ENCODE measurements at regions not wholly inside any gene's neighbourhood (a gene's known extent, or its start where the extent isn't known, plus 50 kb on each side); places are given as distances from the start of the nearest gene placed in this dataset.
A peak's percentile ranks its signal among the peaks of the same experiment; 100 is the strongest.
"Not testable (repeated sequence)": the region's sequence is repeated elsewhere in the genome, so short reads cannot be mapped to it uniquely, and the experiment has no call there.

DNA sequence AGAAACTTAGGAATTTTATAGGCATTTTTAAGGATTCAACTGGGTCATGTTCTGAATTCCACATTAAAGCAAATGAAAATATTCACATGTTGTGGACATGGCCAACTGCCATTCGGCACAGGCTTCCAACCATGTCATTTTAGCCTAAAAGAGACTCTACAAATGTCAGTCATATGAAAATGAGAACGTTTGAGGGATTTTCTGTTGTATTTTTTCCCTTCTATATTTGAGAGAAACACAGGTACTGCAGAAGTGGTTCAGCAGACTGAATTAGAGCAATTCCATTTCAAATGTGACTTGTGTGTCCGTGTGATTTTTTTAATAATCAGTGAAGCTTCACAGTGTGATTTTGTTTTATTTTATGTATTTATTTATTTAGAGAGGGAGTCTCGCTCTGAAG is 124.3 kb downstream of the TP53TG3F start:
- not testable (repeated sequence) for H2AFZ ChIP-seq (ENCODE audit: low read depth, low read length); H3K79me2 ChIP-seq (ENCODE audit: insufficient read depth, low read length); H3K4me2 ChIP-seq (ENCODE audit: insufficient read depth, low read length); H3K4me3 ChIP-seq (ENCODE audit: low read depth in 1 of 2, low read length in 2 of 2); H4K20me1 ChIP-seq (ENCODE audit: insufficient read depth, low read length); H3K9ac ChIP-seq (ENCODE audit: low read depth, low read length); H3K4me1 ChIP-seq (ENCODE audit: insufficient read depth, low read length); H3K36me3 ChIP-seq (ENCODE audit: insufficient read depth, low read length); DNase-seq; H3K27ac ChIP-seq (ENCODE audit: low read length); ATAC-seq (ENCODE audit: insufficient read depth, low read depth); H3K9me3 ChIP-seq (ENCODE audit: insufficient read depth, low read length, severe bottlenecking); H3K27me3 ChIP-seq (ENCODE audit: insufficient read depth, low read length, poor library complexity)

- not testable (repeated sequence) for H3K27me3 ChIP-seq (ENCODE audit: insufficient read depth, low read length, poor library complexity); H2AFZ ChIP-seq (ENCODE audit: low read depth, low read length); H4K20me1 ChIP-seq (ENCODE audit: insufficient read depth, low read length); DNase-seq; H3K4me2 ChIP-seq (ENCODE audit: insufficient read depth, low read length); H3K9me3 ChIP-seq (ENCODE audit: insufficient read depth, low read length, severe bottlenecking); H3K9ac ChIP-seq (ENCODE audit: low read depth, low read length); H3K79me2 ChIP-seq (ENCODE audit: insufficient read depth, low read length); H3K4me3 ChIP-seq (ENCODE audit: low read depth in 1 of 2, low read length in 2 of 2); H3K27ac ChIP-seq (ENCODE audit: low read length); H3K4me1 ChIP-seq (ENCODE audit: insufficient read depth, low read length); ATAC-seq (ENCODE audit: insufficient read depth, low read depth); H3K36me3 ChIP-seq (ENCODE audit: insufficient read depth, low read length)
Observed at GRCh38 chr16:33588589-33588988, 129.2 kb downstream of the TP53TG3F start.

- H3K27me3 ChIP-seq (ENCODE audit: insufficient read depth, low read length, poor library complexity); H3K9me3 ChIP-seq (ENCODE audit: insufficient read depth, low read length, severe bottlenecking); ATAC-seq (ENCODE audit: insufficient read depth, low read depth); H4K20me1 ChIP-seq (ENCODE audit: insufficient read depth, low read length); H3K9ac ChIP-seq (ENCODE audit: low read depth, low read length); H3K27ac ChIP-seq (ENCODE audit: low read length); H3K4me3 ChIP-seq (ENCODE audit: low read depth in 1 of 2, low read length in 2 of 2); H3K36me3 ChIP-seq (ENCODE audit: insufficient read depth, low read length); H3K4me2 ChIP-seq (ENCODE audit: insufficient read depth, low read length); H3K79me2 ChIP-seq (ENCODE audit: insufficient read depth, low read length); H3K4me1 ChIP-seq (ENCODE audit: insufficient read depth, low read length); DNase-seq; H2AFZ ChIP-seq (ENCODE audit: low read depth, low read length): not testable (repeated sequence)
Observed at GRCh38 chr16:33593344-33593743, 133.9 kb downstream of the TP53TG3F start.

GRCh38 chr16:33595074-33595473 is 135.7 kb downstream of the TP53TG3F start:
- not testable (repeated sequence) for H3K9me3 ChIP-seq (ENCODE audit: insufficient read depth, low read length, severe bottlenecking); H3K36me3 ChIP-seq (ENCODE audit: insufficient read depth, low read length); H3K27ac ChIP-seq (ENCODE audit: low read length); DNase-seq; H3K9ac ChIP-seq (ENCODE audit: low read depth, low read length); H3K79me2 ChIP-seq (ENCODE audit: insufficient read depth, low read length); H3K4me2 ChIP-seq (ENCODE audit: insufficient read depth, low read length); H3K27me3 ChIP-seq (ENCODE audit: insufficient read depth, low read length, poor library complexity); H3K4me3 ChIP-seq (ENCODE audit: low read depth in 1 of 2, low read length in 2 of 2); ATAC-seq (ENCODE audit: insufficient read depth, low read depth); H3K4me1 ChIP-seq (ENCODE audit: insufficient read depth, low read length); H4K20me1 ChIP-seq (ENCODE audit: insufficient read depth, low read length); H2AFZ ChIP-seq (ENCODE audit: low read depth, low read length)

GRCh38 chr16:33601029-33601428 is 141.6 kb downstream of the TP53TG3F start:
- peak; percentile 76 for ATAC-seq (ENCODE audit: insufficient read depth, low read depth)
- H3K4me3 ChIP-seq (ENCODE audit: low read depth in 1 of 2, low read length in 2 of 2): not testable (repeated sequence)

DNA sequence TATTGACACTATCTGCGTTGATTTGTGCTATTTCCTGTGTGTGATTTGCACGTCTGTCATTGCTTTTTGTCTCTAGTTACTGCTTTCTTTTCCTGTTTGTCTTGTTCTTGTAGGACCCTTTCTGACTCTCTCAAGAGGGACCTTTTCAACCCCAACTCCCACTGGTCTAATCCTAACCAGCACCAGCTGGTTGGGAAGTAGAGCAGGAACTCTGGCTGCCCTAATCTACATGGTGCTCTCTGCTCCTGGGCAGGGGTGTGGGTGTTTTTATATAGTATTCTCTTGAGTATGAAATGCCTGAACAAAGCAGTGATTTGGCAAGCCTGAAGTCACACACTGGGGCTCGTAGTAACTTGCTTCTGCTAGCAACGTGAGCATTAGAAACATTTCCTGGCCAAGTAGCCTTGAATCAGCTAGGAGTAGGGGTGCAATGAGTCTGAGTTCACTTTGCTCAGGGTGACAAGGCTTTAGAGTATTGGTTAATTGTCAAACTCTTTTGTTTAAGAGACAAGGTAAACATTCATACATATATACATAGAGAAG is 164.2 kb downstream of the TP53TG3F start:
- not testable (repeated sequence) for H3K36me3 ChIP-seq (ENCODE audit: insufficient read depth, low read length); H3K4me3 ChIP-seq (ENCODE audit: low read depth in 1 of 2, low read length in 2 of 2); H3K9me3 ChIP-seq (ENCODE audit: insufficient read depth, low read length, severe bottlenecking); H2AFZ ChIP-seq (ENCODE audit: low read depth, low read length); H3K9ac ChIP-seq (ENCODE audit: low read depth, low read length); H3K79me2 ChIP-seq (ENCODE audit: insufficient read depth, low read length); H3K27me3 ChIP-seq (ENCODE audit: insufficient read depth, low read length, poor library complexity); DNase-seq; ATAC-seq (ENCODE audit: insufficient read depth, low read depth); H4K20me1 ChIP-seq (ENCODE audit: insufficient read depth, low read length); H3K27ac ChIP-seq (ENCODE audit: low read length); H3K4me1 ChIP-seq (ENCODE audit: insufficient read depth, low read length); H3K4me2 ChIP-seq (ENCODE audit: insufficient read depth, low read length)

More at GRCh38 chr16:33601029-33601428, 141.6 kb downstream of the TP53TG3F start:
- not testable (repeated sequence) for H3K27me3 ChIP-seq (ENCODE audit: insufficient read depth, low read length, poor library complexity); H2AFZ ChIP-seq (ENCODE audit: low read depth, low read length); DNase-seq; H3K36me3 ChIP-seq (ENCODE audit: insufficient read depth, low read length); H3K9me3 ChIP-seq (ENCODE audit: insufficient read depth, low read length, severe bottlenecking); H3K9ac ChIP-seq (ENCODE audit: low read depth, low read length); H3K4me1 ChIP-seq (ENCODE audit: insufficient read depth, low read length); H3K4me2 ChIP-seq (ENCODE audit: insufficient read depth, low read length); H3K79me2 ChIP-seq (ENCODE audit: insufficient read depth, low read length); H4K20me1 ChIP-seq (ENCODE audit: insufficient read depth, low read length); H3K27ac ChIP-seq (ENCODE audit: low read length)

DNA sequence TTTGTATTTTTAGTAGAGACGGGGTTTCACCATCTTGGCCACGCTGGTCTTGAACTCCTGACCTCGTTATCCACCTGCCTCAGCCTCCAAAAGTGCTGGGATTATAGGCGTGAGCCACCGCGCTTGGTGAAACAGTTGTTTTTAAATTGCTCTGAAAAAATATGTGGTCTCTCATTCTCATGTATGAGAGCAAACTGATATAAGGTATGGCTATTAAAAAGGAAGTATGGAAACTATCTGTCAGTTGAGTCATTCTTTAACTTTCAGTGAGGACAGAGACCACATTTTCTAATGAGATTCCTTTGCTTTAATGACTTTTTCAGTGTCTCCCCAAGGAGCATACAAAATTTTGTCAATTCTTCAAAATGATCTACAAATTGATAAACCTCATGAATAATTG is 169.5 kb downstream of the TP53TG3F start:
- not testable (repeated sequence) for H3K4me2 ChIP-seq (ENCODE audit: insufficient read depth, low read length); ATAC-seq (ENCODE audit: insufficient read depth, low read depth); H3K79me2 ChIP-seq (ENCODE audit: insufficient read depth, low read length)

GRCh38 chr16:33631713-33632112 is 172.3 kb downstream of the TP53TG3F start:
- H2AFZ ChIP-seq (ENCODE audit: low read depth, low read length); ATAC-seq (ENCODE audit: insufficient read depth, low read depth); H3K9ac ChIP-seq (ENCODE audit: low read depth, low read length); DNase-seq; H3K27me3 ChIP-seq (ENCODE audit: insufficient read depth, low read length, poor library complexity); H3K4me2 ChIP-seq (ENCODE audit: insufficient read depth, low read length); H3K27ac ChIP-seq (ENCODE audit: low read length); H3K79me2 ChIP-seq (ENCODE audit: insufficient read depth, low read length); H4K20me1 ChIP-seq (ENCODE audit: insufficient read depth, low read length); H3K4me1 ChIP-seq (ENCODE audit: insufficient read depth, low read length); H3K4me3 ChIP-seq (ENCODE audit: low read depth in 1 of 2, low read length in 2 of 2); H3K9me3 ChIP-seq (ENCODE audit: insufficient read depth, low read length, severe bottlenecking); H3K36me3 ChIP-seq (ENCODE audit: insufficient read depth, low read length): not testable (repeated sequence)

More for the DNA sequence above, 169.5 kb downstream of the TP53TG3F start:
- not testable (repeated sequence) for H3K9ac ChIP-seq (ENCODE audit: low read depth, low read length); H3K4me1 ChIP-seq (ENCODE audit: insufficient read depth, low read length); H3K9me3 ChIP-seq (ENCODE audit: insufficient read depth, low read length, severe bottlenecking); H3K36me3 ChIP-seq (ENCODE audit: insufficient read depth, low read length); H3K27ac ChIP-seq (ENCODE audit: low read length); H3K4me3 ChIP-seq (ENCODE audit: low read depth in 1 of 2, low read length in 2 of 2); DNase-seq; H3K27me3 ChIP-seq (ENCODE audit: insufficient read depth, low read length, poor library complexity); H4K20me1 ChIP-seq (ENCODE audit: insufficient read depth, low read length); H2AFZ ChIP-seq (ENCODE audit: low read depth, low read length)
